Lower leg skin (tissue), 4 donors: ENCODE measurements at regions not wholly inside any gene's neighbourhood (a gene's known extent, or its start where the extent isn't known, plus 50 kb on each side); places are given as distances from the start of the nearest gene placed in this dataset.

Source experiments
- DNase-seq, 2 donors: peaks; one replicate each; pipeline ENCODE4 v3.0.0-alpha.2; 2019; ENCODE audit warnings: low spot score in 2 of 2
- H3K4me3 ChIP-seq: fragments of 200-600 bp; sonication (generic); 2 replicates; pipeline ENCODE4 v1.5.1; 2017; ENCODE audit warnings: mild to moderate bottlenecking, low read depth; ENCODE audit not compliant: poor library complexity, severe bottlenecking
- CTCF ChIP-seq, 3 donors: fragments of 450-650 bp; IDR thresholded peaks; one replicate each; pipeline ENCODE4 v1.5.1; 2016; ENCODE audit warnings: antibody characterized with exemption in 3 of 3, mild to moderate bottlenecking in 3 of 3, moderate library complexity in 2 of 3
- POLR2A ChIP-seq, 2 donors: fragments of 450-650 bp; IDR thresholded peaks; one replicate each; pipeline ENCODE4 v1.6.1; 2016 to 2017; ENCODE audit warnings: antibody characterized with exemption in 2 of 2, mild to moderate bottlenecking in 1 of 2, moderate library complexity in 1 of 2
- WGBS, 2 donors: methylation state at CpG; one replicate each; pipeline ENCODE4 v1.1.5; 2018; 5-methylcytosine and 5-hydroxymethylcytosine counted together
- intact Hi-C: fragments of 100-400 bp; cut with DNase I; formaldehyde crosslinking; loops from one replicate; pipeline ENCODE4 v1.15.0; 2023; ENCODE audit warnings: low total_unique reads

- no peak overlapping the region for H3K4me3 ChIP-seq
- DNase-seq: no peak
- TF ChIP-seq POLR2A (IDR thresholded peaks at IDR 0.05): no peak
- TF ChIP-seq CTCF (IDR thresholded peaks at IDR 0.05): no peak
- 92 to 96% methylated on average over 1 of the region's 1 CpG for WGBS, 2 donors
- intact Hi-C loops: no loop called here
Observed at GRCh38 chr21:18666725-18667124, 263.1 kb upstream of the TMPRSS15 start.

- H3K4me3 ChIP-seq: no peak overlapping the region
- intact Hi-C loops: no loop called here
- DNase-seq: no peak
- WGBS, 2 donors: 85 to 88% methylated on average over 1 of the region's 1 CpG
- TF ChIP-seq POLR2A (IDR thresholded peaks at IDR 0.05) (no peak), CTCF (IDR thresholded peaks at IDR 0.05) (no peak)
Observed at GRCh38 chr21:18673789-18674188, 270.2 kb upstream of the TMPRSS15 start.

DNA sequence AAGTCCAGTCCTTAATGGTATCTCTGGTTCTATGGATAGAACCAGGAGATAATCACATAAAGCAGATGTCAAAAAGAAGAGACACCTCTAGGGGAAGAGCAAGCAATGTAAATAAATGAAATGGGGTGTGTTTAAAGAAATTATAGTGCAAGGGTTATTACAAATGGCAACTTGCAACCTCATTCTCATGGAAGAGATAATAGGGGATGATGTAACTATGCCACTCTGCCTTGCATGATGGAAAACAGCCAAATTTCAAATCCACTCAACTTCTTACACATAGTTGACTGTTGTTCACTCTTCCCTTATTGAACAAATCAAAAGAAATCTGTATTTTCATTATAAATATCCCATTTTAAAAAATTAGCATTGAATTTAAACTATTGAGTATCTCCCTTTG, 274.0 kb upstream of the TMPRSS15 start:
- no peak overlapping the region for H3K4me3 ChIP-seq
- no peak for TF ChIP-seq POLR2A (IDR thresholded peaks at IDR 0.05)
- TF ChIP-seq CTCF (IDR thresholded peaks at IDR 0.05): no peak
- no peak for DNase-seq
- intact Hi-C loops: no loop called here

DNA sequence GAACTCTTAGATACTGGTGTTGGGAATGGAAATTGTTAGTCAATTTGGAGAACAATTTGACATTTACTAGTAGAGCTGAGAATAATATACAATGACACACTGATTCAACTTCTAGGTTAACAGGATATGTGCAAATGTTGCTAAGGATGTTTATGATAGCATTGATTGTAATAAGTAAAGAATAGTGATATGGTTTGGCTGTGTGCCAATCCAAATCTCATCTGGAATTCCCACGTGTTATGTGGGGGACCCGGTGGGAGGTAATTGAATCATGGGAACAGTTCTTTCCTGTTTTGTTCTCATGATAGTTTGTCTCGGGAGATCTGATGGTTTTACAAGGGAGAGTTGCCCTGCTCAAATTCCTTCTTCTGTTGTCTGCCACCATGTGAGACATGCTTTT, 302.4 kb upstream of the TMPRSS15 start:
- DNase-seq: no peak
- no peak overlapping the region for H3K4me3 ChIP-seq
- TF ChIP-seq POLR2A (IDR thresholded peaks at IDR 0.05) (no peak), CTCF (IDR thresholded peaks at IDR 0.05) (no peak)
- intact Hi-C loops: no loop called here
- 47% methylated on average over 3 of the region's 3 CpGs for WGBS, 2 donors

DNA sequence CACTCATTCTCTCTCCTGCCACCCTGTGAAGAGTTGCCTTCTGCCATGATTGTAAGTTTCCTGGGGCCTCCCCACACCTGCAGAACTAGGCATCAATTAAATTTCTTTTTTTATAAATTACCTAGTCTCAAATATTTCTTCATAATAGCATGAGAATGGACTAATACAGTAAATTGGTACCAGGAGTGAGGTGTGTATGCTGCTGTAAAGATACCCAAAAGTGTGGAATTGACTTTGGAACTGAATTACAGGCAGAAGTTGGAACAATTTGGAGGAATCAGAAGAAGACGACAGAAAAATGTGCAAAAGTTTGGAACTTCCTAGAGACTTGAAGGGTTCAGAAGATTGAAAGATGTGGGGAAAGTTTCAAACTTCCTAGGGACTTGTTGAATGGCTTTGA, 308.1 kb upstream of the TMPRSS15 start:
- intact Hi-C loops: no loop called here
- no peak for DNase-seq
- TF ChIP-seq POLR2A (IDR thresholded peaks at IDR 0.05) (no peak), CTCF (IDR thresholded peaks at IDR 0.05) (no peak)
- 79 to 95% methylated on average over 1 of the region's 1 CpG for WGBS, 2 donors
- H3K4me3 ChIP-seq: no peak overlapping the region

GRCh38 chr21:18715606-18716005, 312.0 kb upstream of the TMPRSS15 start:
- 72 to 74% methylated on average over 3 of the region's 3 CpGs for WGBS, 2 donors
- intact Hi-C loops: no loop called here
- H3K4me3 ChIP-seq: no peak overlapping the region
- no peak for DNase-seq
- no peak for TF ChIP-seq POLR2A (IDR thresholded peaks at IDR 0.05)
- TF ChIP-seq CTCF (IDR thresholded peaks at IDR 0.05): no peak
